Hypothalamus (tissue), 51 donors: ENCODE measurements at regions not wholly inside any gene's neighbourhood (a gene's known extent, or its start where the extent isn't known, plus 50 kb on each side); places are given as distances from the start of the nearest gene placed in this dataset.

Experiments
- DNase-seq, 51 donors: peaks; one replicate each; lab custom pipeline; 2025; lab: John Stamatoyannopoulos, UW

GRCh38 chr9:90979138-90979551 lies 177.5 kb downstream of the SYK start:
- no peak for DNase-seq

- DNase-seq: no peak
Measured at GRCh38 chr9:90979639-90980038, 178.0 kb downstream of the SYK start.

GRCh38 chr9:90981726-90982125 lies 180.1 kb downstream of the SYK start:
- no peak for DNase-seq

GRCh38 chr9:90983394-90983793 lies 181.8 kb downstream of the SYK start:
- DNase-seq: no peak

DNA sequence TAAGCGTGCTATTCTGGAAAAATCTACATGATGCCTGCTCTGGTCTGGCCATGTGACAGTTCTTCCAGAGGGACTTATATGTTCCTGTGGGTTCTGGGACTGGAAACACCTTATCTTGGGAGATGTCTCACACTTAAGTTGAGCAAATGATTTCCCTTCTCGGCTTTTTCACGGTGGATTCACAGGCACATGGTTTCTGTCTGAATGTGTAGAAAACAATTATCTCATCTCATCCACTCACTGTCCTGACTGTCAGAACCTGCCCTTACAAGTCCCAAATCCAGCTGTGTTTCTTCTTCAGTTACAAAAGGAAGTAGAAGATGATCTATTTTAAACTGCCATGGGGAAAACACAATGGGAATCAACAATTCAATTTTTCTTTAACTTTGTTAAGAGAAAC lies 184.0 kb downstream of the SYK start:
- no peak for DNase-seq

GRCh38 chr9:90986161-90986560 lies 184.5 kb downstream of the SYK start:
- DNase-seq: no peak

- DNase-seq: no peak
Measured at GRCh38 chr9:90987566-90987965, 185.9 kb downstream of the SYK start.

- no peak for DNase-seq
Measured at GRCh38 chr9:90988318-90988717, 186.7 kb downstream of the SYK start.

GRCh38 chr9:90991953-90992352 lies 190.3 kb downstream of the SYK start:
- no peak for DNase-seq

GRCh38 chr9:90995516-90995915 lies 193.9 kb downstream of the SYK start:
- DNase-seq: no peak

- DNase-seq: no peak
Measured at GRCh38 chr9:90996154-90997065, 194.8 kb downstream of the SYK start.

DNA sequence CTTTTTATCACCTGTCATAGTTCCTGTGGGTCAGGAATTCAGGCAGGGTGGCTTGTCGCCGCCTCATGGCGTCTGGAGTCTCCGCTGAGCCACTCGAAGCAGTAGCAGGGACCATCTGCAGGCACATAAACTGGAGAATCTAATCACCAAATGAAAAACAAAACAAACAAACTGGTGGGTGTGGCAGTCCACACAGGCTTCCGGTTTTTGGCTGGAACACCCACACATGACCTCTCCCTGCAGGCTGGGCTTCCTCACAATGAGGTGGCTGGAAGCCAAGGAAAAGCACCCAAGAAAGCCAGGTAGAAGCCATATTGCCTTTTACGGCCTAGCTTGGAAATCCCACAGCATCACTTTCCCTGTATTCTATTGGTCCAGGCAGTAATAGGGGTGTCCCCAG lies 197.0 kb downstream of the SYK start:
- no peak for DNase-seq

DNA sequence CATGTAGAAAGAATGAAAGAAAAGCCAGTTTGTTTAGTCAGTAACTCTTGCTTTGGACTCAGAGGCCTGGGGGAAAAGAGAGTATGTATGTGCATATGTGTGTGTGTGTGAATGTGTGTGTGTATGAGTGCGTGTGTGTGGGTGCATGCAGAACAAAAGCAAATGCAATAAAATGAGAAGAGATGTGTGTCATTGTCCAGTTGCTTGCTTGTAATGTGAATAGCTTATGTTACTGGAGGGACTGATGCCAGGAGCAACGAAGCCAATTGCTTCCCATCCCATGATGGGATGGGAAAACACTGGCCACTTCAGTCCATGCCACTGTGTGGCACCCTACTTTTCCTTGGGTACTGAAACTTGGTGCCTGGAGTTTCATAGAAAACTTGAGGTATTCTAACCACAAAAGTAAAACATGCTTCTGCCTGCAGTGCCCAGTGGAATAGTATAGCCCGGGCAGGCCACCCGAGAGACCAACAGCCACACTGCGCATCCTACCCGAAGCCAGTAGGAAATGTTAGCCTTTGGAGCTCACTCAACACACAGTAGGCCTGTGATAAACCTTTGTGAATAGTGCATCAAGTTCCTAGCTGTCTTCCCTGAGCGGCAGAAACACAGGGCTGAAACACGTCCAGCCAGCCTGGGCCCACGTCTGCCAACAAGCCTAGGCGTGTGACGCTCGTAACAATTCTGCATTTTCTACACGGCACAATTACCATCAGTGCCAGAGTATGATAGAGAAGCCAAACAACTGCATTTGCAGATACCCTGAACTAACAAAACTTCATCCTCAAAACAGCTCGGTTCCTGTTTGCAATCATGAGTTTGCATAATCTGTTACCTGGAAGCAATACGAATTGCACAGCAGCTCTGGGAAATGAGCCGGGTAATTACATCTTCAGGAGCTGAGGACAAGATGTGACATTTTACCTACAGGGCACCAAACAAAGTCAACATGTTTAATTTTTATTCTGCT lies 198.1 kb downstream of the SYK start:
- DNase-seq: peak in 8 of 51 donors; percentile 3 to 27 (median 6)

DNA sequence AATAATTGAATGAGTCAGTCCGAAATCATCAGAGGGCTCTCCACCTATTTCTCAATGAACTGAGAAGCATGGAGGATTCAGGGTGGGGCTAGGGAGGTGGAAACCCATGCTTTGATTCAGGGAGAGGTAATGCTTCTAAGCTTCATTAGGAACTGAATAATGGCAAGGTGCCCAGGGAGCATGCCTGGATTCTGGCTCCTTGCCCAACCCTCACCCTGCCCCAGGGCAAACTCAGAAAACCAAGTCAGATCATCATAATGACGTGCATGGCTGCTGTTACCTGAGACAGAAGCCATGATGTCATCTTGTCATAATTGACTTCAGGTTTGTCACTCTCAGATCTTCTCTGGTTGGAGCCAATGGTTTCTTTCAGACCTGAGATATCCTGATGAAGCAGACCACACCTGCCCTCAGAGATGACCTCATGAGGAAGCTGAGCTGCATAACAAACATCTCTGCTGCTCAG lies 199.6 kb downstream of the SYK start:
- DNase-seq: no peak

- no peak for DNase-seq
Measured at GRCh38 chr9:91004484-91004883, 202.9 kb downstream of the SYK start.

DNA sequence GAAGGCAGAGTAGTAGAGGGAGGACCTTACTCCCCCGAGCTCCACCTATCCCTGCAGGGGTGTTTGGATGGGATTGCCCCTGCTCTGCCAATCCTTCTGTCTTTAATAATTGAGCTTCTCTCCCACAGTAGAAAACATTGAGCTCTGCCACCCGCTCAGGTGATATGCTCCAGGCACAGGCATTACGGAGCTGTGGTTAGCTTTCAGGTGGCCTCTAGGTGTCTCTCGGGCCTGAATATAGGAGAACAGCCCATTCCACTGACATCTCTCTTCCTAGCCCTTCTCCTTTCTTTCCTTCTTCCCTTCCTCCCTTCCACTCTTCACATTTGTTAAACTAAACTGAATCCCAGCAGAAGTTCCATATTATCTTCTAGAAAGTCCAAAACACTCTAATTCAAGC lies 203.4 kb downstream of the SYK start:
- DNase-seq: no peak

DNA sequence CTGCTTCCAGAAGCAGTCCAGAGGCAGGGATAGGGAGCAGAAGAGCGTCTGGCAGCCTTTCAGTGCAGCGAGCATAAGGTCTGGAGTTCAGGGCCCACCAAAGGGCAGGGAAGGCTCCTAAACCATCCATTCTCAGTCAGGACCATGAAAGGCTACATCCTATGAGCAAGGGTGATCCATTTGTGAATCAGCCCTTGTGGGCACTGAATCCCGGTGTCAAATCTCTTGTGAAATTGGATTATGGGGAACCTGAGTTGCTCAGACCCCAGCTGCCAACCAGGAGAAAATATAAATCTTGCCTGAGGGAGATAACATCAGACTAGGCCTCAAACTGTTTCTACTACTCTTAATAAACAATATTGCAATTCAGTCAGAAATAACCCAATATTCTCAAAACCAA lies 204.4 kb downstream of the SYK start:
- DNase-seq: no peak

- DNase-seq: no peak
Measured at GRCh38 chr9:91008568-91008967, 206.9 kb downstream of the SYK start.

DNA sequence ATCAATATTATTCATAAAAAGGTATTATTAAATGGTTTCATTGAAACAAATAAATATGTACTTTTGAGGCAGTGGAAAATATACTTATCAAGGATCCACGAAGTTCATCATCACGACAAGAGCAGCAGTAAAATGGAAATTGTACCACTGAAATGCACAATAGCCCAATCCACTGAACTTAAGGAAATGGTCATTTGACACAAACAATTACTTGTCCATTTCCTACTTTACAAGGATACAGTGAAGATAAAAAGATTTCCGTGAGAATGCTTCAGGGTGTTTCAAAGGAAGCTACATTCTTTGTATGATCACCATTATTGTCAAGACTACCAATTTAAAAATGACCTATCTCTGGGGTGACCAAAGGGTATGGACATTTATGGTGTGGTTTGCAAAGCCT lies 210.3 kb downstream of the SYK start:
- DNase-seq: no peak

DNA sequence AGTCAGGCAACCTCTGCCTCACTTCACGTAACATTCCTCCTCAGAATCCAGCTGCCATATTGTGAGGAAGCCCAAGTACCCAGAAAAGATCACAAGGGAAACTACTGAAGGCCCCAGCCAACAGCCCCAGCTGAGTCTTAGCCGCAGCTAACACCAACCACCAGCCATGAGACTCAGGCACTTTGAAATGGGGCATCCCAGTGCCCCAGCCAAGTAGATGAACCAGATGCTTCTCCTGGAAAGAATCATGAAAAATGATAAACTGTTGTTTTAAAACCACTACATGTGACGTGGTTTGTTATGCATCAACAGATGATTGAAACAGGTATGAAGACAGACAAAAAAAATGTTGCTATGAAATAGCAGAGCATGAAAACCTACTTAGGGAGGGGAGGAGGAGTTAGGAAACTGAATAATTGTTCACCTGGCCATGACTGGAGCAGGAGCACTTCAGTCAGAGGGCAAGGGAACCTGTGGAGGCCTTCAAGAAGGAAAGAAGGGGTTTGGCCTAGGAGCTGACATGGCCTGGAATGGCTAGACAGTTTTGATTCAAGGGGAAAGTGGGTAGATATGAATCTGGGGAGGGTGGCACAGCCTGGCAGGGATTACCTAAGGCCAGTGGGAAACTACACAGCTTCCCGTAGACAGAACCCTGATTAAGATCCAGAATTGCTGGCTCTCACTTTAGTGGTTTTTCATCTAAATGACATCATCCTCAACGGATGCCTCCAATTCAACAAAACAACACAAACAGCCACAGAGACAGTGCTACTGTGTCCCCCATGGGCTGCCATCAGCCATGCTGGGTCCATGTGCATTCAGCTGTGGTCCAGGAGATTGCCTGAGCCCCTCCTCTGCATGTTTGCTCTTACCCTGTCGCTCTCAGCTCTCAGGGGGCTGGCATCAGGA lies 211.6 kb downstream of the SYK start:
- DNase-seq: no peak
